ENCODE measurements at regions not wholly inside any gene's neighbourhood (a gene's known extent, or its start where the extent isn't known, plus 50 kb on each side); places are given as distances from the start of the nearest gene placed in this dataset.
"Not testable (repeated sequence)": the region's sequence is repeated elsewhere in the genome, so short reads cannot be mapped to it uniquely, and the experiment has no call there.

DNA sequence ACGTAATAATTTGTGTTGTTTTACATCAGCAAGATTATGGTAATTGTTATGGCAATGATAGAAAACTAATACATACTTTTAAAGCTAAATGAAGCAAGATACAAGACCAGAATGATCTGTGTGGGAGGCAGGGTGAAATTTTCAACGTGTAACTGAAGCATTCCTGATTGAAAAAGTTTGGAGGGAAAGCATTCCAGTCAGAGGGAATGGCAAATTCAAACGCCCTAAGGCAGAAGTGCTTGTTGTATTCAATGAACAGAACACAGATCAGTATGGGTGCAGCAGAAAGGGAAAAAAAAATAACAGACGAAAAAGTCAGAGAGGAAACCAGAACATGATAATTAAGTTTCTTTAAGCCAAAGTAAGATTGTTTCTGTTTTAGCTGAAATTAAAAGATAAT, 928.5 kb upstream of the SLITRK1 start:
- DNase-seq (ENCODE audit: low read depth in 2 of 2, low spot score in 1 of 2), result no peak

DNA sequence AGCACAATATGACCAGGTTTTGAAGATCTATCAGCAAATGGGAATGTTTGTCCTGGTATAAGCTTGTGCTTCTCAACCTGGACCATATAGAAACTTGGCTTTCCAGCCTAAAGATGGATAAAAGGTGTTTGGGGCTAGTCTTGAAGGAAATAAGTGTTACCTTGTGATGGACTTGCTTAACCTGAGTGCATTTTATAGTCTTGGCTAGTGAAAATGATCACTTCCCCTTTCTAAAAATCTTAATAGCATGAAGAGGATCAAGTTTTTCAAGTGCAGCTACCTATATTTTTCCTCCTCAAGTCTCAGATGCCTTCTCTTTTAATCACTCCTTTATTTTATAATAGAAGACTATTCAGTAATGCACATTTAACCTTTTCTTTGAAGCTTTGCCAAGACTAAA, 919.8 kb upstream of the SLITRK1 start:
- DNase-seq (ENCODE audit: low read depth in 2 of 2, low spot score in 1 of 2), result no peak

DNA sequence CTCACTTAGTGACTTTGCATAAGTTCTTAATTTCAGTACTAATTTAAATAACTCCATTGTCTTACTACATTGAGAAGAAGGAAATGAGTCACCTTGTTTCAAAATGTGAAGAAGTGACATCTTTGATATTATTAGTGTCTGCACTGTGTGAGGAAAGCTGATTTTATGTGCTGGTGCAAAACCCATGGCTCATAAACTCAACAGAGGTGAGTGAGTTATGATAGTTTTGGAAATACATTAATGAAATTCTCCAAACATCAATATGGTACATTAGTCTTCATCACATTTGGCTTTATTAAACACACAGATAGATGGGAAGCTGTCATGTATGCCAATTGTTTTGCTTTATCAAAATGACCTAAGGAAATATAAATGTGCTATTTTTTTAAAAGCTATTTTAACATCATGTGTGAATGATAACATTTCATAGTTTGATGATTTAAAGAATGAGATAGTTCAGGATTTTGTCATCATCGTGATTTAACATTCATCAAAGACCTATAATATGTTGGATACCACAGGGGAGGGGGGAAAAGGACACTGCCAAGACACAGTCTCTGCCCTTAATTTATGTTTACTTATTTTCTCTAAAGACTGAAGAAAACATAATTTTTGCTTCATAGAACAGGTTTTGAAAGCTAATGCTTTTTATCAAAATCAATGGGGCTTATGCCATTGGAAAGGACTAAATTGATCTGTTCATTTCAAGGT, 902.3 kb upstream of the SLITRK1 start:
- DNase-seq (ENCODE audit: low read depth in 2 of 2, low spot score in 1 of 2), result no peak

DNA sequence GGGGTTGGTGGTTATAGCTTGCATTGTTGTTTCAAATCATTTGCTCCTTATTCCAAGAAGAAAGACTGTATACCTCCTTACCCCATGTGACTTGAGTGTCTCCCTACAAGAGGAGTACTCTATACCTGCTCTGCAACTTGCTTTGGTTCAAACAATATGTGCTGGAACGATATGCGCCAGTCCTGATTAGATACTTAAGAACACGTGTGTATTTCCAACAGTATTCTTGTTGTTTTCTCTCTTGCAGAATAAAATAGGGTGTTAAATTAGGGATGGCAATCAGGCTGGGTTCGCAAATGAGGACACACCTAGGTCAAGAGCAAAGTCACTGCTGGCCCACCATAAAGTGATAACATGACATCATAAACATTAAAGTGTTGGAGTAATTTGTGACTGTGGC, 895.0 kb upstream of the SLITRK1 start:
- DNase-seq (ENCODE audit: low read depth in 2 of 2, low spot score in 1 of 2), result no peak

DNA sequence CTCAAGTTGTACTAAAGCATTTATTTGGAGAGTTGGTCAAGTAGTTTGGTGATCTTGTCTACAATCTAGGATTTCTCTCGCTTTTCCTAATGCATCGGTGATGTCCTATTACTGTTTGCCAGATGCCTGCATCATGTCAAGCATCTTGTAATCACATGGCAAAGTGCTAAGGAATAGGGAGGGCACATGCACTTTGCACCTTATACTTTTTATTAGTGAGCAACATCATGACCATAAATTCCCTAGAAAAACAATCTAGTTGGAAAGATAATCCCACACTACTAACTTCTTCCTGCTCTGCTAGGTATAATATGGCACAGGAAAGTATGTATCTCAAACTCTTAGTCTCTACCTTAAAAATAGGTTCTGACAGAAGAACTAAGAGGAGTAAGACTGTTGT, 894.3 kb upstream of the SLITRK1 start:
- no peak for DNase-seq (ENCODE audit: low read depth in 2 of 2, low spot score in 1 of 2)

DNA sequence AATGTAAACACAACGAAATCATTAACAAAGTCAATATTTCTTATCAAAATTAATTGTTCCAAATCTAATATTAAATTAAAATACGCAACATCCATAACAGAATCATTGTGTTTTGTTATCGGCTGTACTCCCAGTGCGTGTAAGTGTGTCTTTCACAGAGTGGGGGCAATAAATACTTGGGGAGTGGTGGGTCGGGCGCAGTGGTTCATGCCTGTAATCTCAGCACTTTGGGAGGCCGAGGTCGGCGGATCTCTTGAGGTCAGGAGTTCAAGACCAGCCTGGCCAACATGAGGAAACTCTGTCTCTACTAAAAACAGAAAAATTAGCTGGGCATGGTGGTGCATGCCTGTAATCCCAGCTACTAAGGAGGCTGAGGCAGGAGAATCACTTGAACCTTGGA, 893.6 kb upstream of the SLITRK1 start:
- not testable (repeated sequence) for DNase-seq (ENCODE audit: low read depth in 2 of 2, low spot score in 1 of 2)

DNA sequence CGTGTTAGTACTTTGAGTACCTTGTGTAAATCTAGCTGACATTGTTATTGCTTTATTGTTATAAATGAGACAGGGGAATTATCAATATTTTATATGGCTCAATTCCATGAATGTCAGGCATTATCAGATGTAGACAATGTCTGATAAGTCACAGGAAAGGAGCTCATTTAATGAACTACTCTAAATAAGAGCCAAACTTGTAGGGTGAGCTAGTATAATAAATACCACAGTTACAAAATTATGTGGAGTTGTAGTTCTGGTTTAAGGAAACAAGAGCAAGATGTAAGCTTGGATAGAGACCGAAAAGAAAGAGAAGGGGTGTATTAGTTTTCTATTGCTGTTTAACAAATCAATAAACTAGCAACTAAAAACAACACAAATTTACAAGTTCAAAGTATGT, 891.8 kb upstream of the SLITRK1 start:
- DNase-seq (ENCODE audit: low read depth in 2 of 2, low spot score in 1 of 2), result no peak

DNA sequence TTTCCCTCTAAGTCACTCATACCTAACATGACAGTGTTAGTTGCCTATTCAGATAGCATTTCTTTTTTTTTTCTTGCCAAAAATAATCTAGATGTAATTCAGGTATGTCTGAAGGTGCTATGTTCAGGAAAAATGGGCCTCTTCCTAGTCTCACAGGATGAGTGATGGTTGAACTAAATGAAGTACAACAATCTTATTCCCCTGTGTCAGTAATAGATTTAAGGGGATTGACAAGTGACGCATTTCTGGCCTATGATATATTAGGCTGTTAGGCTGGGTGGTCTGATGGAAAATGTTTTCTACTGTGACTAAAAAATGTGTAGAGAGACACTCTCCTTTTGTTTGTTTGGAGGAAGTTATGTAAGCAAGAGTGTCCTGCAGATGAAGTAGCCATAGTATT, 878.7 kb upstream of the SLITRK1 start:
- DNase-seq (ENCODE audit: low read depth in 2 of 2, low spot score in 1 of 2), result no peak

DNA sequence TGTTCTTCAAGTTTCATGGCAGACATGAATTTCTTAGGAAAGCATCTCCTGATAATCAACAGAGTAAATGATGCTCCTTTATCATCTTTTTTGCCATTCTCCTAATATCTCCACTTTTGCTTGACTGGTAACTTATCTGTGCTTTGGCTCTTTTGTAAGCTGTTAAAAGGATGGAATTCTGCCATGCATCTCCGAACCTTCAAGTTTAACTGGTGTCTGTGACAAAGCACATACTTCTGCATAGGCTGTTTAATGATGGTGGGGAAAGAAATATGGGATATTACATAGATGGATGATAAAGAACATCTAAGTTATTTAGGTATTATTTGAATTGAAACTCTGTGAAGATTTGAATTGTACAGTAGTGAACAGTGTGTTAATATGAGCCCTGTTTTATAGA, 866.9 kb upstream of the SLITRK1 start:
- no peak for DNase-seq (ENCODE audit: low read depth in 2 of 2, low spot score in 1 of 2)

DNA sequence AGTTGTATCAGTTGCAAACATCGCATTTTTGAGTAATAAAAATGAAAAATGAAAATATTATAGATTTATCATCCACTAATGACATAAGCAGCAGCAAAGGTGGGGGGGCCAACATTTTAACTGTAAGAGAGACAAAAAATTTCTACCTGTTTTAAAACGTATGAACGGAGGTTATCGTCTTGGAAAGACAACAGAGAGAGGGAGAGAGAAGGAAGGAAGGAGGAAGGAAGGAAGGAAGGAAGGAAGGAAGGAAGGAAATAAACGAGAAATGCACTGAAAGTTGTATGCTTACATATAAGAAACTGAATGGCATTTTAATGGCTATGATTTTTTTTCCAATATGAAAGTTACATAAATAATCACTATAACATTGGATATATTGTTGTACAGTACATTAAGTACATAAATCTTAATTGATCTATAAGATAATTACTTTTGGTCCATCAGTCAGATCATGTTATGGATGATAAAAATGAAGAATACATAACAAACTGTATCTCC, 862.8 kb upstream of the SLITRK1 start:
- DNase-seq (ENCODE audit: low read depth in 2 of 2, low spot score in 1 of 2), result no peak

DNA sequence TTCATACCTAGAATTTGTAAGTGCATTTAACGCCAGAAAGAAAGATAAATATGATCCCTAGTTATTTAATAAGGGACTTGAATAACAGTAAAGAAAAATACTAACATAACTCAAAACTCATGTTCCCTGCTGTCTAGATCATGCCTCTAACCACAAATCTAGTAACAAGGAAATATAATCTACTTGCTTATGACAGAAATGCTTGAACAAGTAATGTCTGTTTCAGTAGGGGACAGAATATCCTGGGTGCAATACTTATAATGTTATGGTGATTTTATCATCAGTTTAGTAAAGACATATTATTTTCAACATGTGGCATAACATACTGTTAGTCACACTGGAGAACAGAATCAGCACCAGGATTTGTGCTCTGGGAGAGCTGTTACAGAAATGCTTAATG, 861.9 kb upstream of the SLITRK1 start:
- DNase-seq (ENCODE audit: low read depth in 2 of 2, low spot score in 1 of 2), result no peak

DNA sequence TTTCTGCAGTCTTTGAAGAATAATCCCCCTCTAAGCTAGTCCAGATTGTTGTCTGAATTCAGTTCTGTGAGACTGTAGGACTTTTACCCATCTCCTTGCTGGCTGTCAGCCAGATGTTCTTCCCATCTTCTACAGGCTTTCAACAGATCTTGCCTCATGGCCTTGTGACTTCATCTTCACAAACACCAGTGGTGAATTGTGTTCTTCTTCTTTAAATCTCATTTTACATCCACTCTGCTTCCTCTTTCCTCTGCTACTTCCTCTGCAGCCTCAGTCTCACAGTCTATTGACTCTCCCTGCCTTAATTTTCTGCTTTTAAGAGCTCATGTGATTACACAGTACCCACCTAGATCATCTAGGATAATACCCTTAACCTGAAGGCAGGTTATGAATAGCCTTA, 859.0 kb upstream of the SLITRK1 start:
- no peak for DNase-seq (ENCODE audit: low read depth in 2 of 2, low spot score in 1 of 2)

DNA sequence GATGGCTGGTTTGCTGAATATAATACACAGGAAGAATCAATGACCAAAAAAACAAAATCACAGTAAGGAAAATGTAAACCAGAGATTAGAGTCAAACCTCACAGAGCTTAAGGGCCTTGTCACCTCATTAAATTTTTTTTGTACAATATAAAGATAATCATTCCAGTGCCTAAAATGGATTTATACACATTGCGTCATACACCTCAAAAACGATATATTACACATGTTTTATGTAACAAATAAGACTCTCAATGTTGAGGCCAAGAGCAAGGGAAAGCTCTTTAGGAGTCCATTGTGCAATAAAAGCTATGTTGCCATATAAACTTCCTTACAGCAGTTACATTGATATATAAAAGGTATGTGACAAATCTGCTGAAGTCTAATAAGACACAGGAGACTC, 856.7 kb upstream of the SLITRK1 start:
- DNase-seq (ENCODE audit: low read depth in 2 of 2, low spot score in 1 of 2), result no peak

DNA sequence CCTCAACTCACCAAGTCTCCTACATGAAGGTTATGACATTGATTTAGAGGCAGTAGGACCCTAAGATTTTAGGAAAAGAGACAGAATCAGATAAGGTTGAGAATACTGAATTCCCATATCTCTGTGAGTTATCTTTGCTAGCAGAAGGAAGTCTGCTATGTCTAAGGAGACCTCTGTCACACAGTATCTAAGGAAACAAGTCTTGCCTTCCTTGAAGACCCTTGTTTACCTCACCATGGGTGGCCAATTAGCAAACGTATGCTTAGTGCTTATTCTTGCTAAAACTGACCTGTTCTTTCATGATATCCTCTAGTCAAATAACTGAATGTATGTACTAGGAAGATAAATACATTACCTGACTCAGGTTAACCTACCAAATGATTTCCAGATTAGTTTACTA, 855.4 kb upstream of the SLITRK1 start:
- DNase-seq (ENCODE audit: low read depth in 2 of 2, low spot score in 1 of 2), result no peak

DNA sequence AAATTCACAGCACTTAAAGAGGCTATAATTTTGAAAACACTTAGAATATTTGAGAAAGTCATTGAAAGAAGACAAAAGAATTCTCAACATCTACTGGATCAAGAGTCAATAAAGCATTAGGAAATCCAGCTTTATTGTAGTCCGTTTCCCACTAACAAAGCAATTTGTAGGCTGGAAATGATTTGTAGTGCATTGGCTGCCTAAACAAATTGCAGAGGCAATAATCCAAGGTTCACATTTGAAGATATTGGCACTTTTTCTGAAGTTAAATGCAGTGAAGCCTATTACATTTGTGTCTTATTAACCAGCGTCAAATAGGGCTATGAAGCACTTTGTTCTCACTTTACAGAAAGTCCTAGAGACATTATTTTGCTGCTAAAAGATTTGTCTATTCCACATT, 848.1 kb upstream of the SLITRK1 start:
- DNase-seq (ENCODE audit: low read depth in 2 of 2, low spot score in 1 of 2), result no peak

DNA sequence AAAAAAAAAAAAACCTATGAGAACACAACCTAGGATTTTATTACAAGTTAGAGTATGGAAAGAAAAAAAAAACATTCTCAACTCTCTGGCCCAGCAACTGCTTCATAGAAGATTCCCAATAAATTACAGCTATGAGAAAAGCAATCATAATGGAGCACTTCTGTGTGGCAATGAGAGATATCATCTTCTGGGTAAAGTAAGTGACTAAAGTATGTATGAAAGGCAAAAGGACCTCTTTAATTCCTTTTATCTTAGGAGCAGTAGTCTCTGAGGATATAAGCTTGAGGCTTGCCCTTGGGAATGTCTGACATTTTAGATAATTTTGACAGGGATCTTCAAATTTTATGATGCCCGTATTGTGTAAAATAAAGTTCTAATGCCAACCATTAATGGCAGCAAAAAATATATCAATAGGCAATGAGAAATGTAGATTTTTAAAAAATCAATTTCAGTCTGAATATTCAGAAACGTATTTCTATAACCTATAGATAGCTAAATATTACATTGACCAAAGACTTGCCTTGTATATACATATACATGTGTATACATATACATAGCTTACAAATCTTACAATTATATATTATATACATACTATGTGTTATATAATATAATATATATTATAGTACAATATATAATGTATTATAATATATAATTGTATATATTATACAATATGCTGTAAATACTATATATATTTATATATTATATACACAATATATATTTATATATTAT, 823.9 kb upstream of the SLITRK1 start:
- no peak for DNase-seq (ENCODE audit: low read depth in 2 of 2, low spot score in 1 of 2)

DNA sequence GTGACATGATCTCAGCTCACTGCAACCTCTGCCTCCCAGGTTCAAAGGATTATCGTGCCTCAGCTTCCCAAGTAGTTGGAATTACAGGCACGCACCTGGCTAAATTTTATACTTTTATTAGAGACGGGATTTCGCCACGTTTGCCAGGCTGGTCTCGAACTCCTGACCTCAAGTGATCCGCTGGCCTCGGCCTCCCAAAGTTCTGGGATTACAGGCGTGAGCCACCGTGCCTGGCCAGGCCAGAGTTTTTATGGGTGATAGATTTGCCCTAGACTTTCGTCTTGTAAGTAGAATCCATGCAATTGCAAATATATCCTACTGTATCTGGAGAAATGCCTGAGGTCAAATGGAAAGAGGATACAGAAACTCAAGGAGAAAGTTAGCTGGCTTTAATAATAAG, 819.9 kb upstream of the SLITRK1 start:
- DNase-seq (ENCODE audit: low read depth in 2 of 2, low spot score in 1 of 2), result no peak

DNA sequence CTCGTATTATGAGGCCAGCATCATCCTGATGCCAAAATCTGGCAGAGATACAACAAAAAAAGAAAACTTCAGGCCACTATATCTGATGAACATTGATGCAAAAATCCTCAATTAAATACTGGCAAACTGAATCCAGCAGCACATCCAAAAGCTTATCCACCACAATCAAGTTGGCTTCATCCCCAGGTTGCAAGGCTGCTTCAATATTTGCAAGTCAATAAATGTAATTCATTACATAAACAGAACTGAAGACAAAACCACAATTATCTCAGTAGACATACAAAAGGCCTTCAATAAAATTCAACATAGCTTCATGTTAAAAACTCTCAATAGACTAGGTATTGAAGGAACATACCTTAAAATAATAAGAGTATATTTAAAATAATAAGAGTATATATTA, 815.3 kb upstream of the SLITRK1 start:
- DNase-seq (ENCODE audit: low read depth in 2 of 2, low spot score in 1 of 2), result not testable (repeated sequence)

DNA sequence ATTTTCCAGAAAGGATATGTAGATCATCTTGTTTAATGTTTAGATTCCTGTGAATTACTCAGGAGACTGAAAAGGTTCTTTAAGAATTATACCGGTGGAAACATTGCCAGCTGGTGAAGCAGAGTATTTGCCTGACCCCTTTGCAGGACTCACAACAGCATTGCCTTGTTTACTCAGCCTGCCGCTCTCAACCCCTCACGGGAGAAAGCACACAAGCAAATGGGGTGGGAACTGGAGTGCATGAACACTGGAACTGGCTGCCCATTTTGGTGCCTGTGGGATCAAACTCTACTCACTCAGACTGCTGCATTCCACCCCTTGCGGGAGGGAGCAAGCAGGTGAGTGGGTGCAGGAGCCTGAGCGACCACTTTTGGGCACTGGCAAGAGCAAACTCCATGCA, 804.7 kb upstream of the SLITRK1 start:
- DNase-seq (ENCODE audit: low read depth in 2 of 2, low spot score in 1 of 2), result no peak

DNA sequence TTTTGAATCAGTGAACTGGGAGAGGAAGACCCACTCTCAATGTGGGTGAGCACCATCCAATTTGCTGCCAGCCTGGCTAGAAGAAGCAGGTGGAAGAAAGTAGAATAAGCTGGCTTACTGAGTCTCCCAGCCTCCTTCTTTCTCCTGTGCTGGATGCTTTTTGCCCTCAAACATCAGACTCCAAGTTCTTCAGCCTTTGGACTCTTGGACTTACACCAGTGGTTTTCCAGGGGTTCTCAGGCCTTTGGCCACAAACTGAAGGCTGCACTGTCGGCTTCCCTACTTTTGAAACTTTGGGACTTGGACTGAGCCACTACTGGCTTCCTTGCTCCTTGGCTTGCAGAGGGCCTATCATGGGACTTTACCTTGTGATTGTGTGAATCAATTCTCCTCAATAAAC, 804.2 kb upstream of the SLITRK1 start:
- DNase-seq (ENCODE audit: low read depth in 2 of 2, low spot score in 1 of 2), result no peak

DNA sequence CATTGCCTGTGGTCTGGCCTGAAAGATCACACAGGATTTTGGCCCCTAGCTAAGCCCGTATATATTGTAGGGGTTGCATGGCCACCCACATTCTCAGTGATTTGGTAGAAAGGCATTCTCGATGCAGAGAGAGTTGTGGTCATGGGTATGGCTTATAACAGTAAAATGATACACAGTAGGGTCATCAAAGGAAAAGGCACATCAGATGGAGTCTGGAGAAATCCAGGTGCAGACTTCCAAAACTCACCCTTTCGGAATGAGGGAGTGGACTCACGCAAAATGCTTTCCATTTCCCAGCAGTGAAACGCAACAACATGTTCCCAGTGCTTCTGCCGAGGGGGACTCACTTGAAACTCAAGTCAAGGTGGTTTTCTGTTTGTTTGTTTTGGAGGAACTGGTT, 802.5 kb upstream of the SLITRK1 start:
- DNase-seq (ENCODE audit: low read depth in 2 of 2, low spot score in 1 of 2), result no peak

DNA sequence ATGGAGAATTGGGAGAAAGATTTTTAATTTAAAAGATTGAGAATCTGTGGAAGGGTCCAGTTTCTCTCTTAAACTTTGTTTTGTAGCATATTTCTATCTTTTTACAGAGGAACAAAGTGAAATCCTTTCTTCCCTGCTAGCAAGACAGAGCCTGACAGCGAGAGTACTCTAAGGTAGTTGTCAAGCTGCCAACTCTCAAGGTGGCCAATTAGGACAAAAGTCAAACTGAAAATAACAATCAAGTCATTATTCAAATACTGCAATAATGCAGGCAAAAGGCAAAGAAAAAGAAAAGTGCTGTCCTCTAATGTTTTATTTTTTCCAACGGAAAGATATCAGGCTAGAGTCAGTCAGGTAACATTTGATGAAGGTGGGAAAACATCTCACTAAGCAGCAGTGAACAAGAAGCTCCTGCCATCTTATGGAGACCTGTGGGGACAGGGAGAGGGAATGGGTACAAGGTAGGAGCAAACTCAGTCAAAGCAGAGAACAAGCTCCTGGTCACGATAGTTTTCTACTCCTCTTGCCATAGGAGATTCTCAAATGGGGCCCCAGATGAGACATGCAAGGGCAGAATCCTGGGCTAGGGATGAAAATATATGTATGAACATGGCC, 801.9 kb upstream of the SLITRK1 start:
- no peak for DNase-seq (ENCODE audit: low read depth in 2 of 2, low spot score in 1 of 2)

Data from stimulated activated CD8-positive, alpha-beta memory T cell treated with anti-CD3 and anti-CD28 coated beads, Interleukin-4, amount 100 ng/mL, for 4 hours (primary cell).